ENCODE measurements at regions not wholly inside any gene's neighbourhood (a gene's known extent, or its start where the extent isn't known, plus 50 kb on each side); places are given as distances from the start of the nearest gene placed in this dataset.
A peak's percentile ranks its signal among the peaks of the same experiment; 100 is the strongest.

DNA sequence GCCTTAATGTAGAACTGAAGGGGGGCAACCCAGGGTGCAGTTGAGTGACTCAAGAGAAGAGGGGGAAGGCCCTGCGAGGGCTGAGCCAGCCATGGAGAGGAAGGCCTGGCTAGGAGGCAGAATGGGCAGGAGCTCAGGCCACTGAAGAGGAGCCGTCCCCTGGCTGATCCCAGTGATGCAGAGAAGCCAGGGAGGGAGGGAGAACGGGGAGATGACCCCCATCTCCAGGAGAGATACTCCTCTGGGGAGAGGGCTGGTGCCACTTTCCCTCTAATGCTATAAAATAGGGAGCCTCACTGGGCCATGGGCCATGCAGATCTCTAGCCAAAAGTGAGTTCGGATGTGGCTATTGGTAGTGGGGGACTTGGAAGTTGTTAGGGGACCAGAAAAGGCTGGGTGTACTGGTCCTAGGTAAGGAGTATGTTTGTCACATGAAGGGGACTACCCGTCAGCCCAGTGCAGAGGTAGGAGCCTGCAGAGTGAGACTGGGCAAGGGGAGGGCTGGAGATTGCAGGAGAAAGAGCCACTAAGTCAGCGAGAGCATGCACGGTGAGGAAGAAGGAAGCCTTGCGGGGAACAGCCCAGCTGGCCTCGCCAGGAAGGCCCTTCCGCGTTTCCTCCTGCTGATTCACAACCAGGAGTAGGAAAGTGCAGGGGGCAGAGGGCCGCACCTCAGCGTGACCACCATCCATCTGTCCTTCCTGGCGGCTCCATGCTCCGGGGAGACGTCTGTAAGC lies 347.6 kb downstream of the TCERG1L start:
- Histone ChIP-seq H3K27me3 (peaks cover 0 to 34% (median 0%) of the 10 kb centered on the region in 4 donors), H3K36me3 (no peaks in the 10 kb centered on the region), H3K4me1 (peaks cover 0 to 11% (median 0%) of the 10 kb centered on the region in 3 donors), H3K9me3 (no peaks in the 10 kb centered on the region), H3K4me3 (no peak overlapping the region), H3K27ac (no peak overlapping the region)
- intact Hi-C loops (cut with DNase I), result no loop called here
- DNase-seq, result no peak
- WGBS, 2 donors, result 75 to 80% methylated on average over 11 to 13 of the region's 16 CpGs
- TF ChIP-seq POLR2A (IDR thresholded peaks at IDR 0.05), result no peak
- TF ChIP-seq, protein P1, sequence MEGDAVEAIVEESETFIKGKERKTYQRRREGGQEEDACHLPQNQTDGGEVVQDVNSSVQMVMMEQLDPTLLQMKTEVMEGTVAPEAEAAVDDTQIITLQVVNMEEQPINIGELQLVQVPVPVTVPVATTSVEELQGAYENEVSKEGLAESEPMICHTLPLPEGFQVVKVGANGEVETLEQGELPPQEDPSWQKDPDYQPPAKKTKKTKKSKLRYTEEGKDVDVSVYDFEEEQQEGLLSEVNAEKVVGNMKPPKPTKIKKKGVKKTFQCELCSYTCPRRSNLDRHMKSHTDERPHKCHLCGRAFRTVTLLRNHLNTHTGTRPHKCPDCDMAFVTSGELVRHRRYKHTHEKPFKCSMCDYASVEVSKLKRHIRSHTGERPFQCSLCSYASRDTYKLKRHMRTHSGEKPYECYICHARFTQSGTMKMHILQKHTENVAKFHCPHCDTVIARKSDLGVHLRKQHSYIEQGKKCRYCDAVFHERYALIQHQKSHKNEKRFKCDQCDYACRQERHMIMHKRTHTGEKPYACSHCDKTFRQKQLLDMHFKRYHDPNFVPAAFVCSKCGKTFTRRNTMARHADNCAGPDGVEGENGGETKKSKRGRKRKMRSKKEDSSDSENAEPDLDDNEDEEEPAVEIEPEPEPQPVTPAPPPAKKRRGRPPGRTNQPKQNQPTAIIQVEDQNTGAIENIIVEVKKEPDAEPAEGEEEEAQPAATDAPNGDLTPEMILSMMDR (IDR thresholded peaks at IDR 0.05), result no peak

DNA sequence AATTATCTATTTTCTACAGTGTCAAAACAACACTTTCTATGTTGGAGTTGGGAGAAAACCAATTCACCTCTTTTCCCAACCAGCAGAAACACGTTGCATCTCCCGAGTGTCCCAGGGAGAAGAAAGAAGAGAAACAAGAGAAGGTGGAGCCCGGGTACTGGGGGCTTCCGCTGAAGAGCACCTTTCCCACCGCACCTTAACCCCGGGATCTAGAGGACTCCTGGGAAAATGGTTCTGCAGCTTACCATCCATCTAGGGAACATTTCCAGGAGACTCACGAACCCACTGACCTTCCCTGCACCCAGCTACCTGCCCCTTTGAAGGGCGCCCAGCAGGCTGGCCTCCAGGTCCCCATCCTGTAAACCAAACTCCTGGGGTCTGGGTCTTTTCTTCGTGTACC lies 346.8 kb downstream of the TCERG1L start:
- 80 to 83% methylated on average over 9 of the region's 9 CpGs for WGBS, 2 donors
- peaks cover 0 to 29% (median 0%) of the 10 kb centered on the region in 4 donors for H3K27me3 ChIP-seq
- H3K4me1 ChIP-seq, result peaks cover 0 to 19% (median 0%) of the 10 kb centered on the region in 3 donors
- no peak overlapping the region for H3K27ac ChIP-seq
- intact Hi-C loops (cut with DNase I), result no loop called here
- TF ChIP-seq POLR2A (IDR thresholded peaks at IDR 0.05), result no peak
- TF ChIP-seq, protein P1 (IDR thresholded peaks at IDR 0.05), result no peak
- DNase-seq, result no peak
- no peak overlapping the region for H3K4me3 ChIP-seq
- no peaks in the 10 kb centered on the region for H3K9me3 ChIP-seq
- H3K36me3 ChIP-seq, result no peaks in the 10 kb centered on the region

DNA sequence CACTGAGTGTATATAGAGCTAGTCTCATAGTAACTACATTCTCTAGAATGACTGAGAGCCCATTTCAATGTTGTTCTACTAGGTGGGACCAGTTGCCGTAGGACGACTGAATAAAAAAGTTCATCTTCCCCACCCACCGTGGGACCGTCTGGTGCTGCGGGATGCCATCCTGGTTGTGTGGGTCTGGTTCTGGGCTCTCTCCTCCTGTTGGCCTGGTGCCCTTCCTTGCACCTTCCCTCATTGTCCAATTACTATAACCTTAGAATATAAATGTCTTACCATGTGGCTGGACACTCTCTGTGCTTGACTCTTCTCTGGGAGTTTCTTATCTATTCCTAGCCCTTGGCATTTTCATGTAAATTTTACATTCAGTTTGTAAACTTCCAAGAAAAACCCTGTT lies 344.4 kb downstream of the TCERG1L start:
- Histone ChIP-seq H3K27me3 (peaks cover 0 to 25% (median 0%) of the 10 kb centered on the region in 4 donors), H3K4me1 (peaks cover 0 to 31% (median 0%) of the 10 kb centered on the region in 3 donors), H3K27ac (no peak overlapping the region), H3K9me3 (no peaks in the 10 kb centered on the region), H3K4me3 (no peak overlapping the region), H3K36me3 (no peaks in the 10 kb centered on the region)
- WGBS, 2 donors, result 85 to 94% methylated on average over 5 of the region's 5 CpGs
- intact Hi-C loops (cut with DNase I), result no loop called here
- no peak for DNase-seq
- no peak for TF ChIP-seq POLR2A (IDR thresholded peaks at IDR 0.05)
- TF ChIP-seq, protein P1 (IDR thresholded peaks at IDR 0.05), result no peak

DNA sequence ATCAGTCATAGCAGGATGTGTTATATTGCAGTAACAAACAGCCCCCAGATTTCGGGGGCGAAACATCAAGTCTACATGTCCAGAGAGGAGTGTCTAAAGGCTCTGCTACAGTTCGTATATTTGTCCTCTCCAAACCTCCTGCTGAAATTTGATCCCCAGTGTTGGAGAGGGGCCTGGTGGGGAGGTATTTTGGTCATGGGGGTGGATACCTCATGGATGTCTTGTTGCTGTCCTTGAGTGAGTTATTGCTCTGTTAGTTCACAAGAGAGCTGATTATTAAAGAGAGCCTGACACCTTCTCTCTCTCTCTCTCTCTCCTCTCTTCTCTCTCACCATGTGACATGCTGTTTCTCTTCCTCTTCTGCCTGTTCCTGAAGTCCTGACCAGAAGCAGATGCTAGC lies 343.7 kb downstream of the TCERG1L start:
- WGBS, 2 donors, result 49 to 55% methylated on average over 3 of the region's 3 CpGs

DNA sequence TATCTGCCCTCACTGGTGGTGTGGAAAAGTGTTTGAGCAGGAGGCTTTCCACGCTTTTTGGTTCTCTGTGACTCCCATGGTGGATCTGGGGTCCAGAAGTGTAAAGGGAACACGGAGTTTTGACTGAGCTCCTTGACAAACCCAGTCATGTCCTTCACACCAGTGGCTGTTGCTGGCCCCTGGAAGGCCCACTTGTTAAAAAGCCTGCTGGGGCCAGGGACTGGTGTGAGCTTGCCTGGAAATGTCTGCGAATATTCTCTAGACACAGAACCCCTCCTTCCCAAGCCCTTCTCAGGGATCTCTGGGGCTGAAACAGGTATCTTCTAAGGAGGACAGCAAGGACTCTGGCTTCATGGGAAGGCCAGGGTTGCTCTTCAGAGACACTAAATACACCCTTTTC lies 343.0 kb downstream of the TCERG1L start:
- Histone ChIP-seq H3K27ac (peak overlapping the region; percentile 19 to 79 (median 66)), H3K36me3 (no peaks in the 10 kb centered on the region), H3K4me1 (peaks cover 0 to 31% (median 0%) of the 10 kb centered on the region in 3 donors), H3K9me3 (no peaks in the 10 kb centered on the region), H3K27me3 (peaks cover 0 to 20% (median 0%) of the 10 kb centered on the region in 4 donors), H3K4me3 (no peak overlapping the region)
- TF ChIP-seq POLR2A (IDR thresholded peaks at IDR 0.05), result no peak
- TF ChIP-seq, protein P1 (IDR thresholded peaks at IDR 0.05), result no peak
- no peak for DNase-seq
- 40 to 55% methylated on average over 1 to 3 of the region's 3 CpGs for WGBS, 2 donors
- intact Hi-C loops (cut with DNase I), result no loop called here

More for the DNA sequence above, 343.7 kb downstream of the TCERG1L start:
- TF ChIP-seq, protein P1 (IDR thresholded peaks at IDR 0.05), result no peak
- TF ChIP-seq POLR2A (IDR thresholded peaks at IDR 0.05), result no peak
- no peak overlapping the region for H3K27ac ChIP-seq
- peaks cover 0 to 31% (median 0%) of the 10 kb centered on the region in 3 donors for H3K4me1 ChIP-seq
- H3K27me3 ChIP-seq, result peaks cover 0 to 21% (median 0%) of the 10 kb centered on the region in 4 donors
- H3K36me3 ChIP-seq, result no peaks in the 10 kb centered on the region
- DNase-seq, result no peak
- no peaks in the 10 kb centered on the region for H3K9me3 ChIP-seq
- H3K4me3 ChIP-seq, result no peak overlapping the region
- intact Hi-C loops (cut with DNase I), result no loop called here
